PC-9 (cell line): ENCODE measurements at regions not wholly inside any gene's neighbourhood (a gene's known extent, or its start where the extent isn't known, plus 50 kb on each side); places are given as distances from the start of the nearest gene placed in this dataset.

Experiments
- BruUV-seq: library from RNA; stranded (reverse); fragments of 400-500 nt; replicated peaks from 2 replicates; lab custom pipeline; 2021; lab: Mats Ljungman, UMichigan
- CTCF ChIA-PET: fragments of 300-600 bp; sonication (Branson Sonifier 250); formaldehyde crosslinking; loops from one replicate; lab custom pipeline; 2022; ENCODE audit warnings: antibody characterized with exemption; lab: Charles Lee
- POLR2A ChIA-PET: fragments of 300-600 bp; sonication (Branson Sonifier 250); formaldehyde crosslinking; loops from one replicate; lab custom pipeline; 2022; ENCODE audit warnings: antibody characterized with exemption; ENCODE audit not compliant: unreplicated experiment; lab: Charles Lee
- DNase-seq, 2 experiments: peaks; one replicate each; pipeline versions ENCODE4 v3.0.0 to v3.0.0-alpha.2; 2015 to 2022; ENCODE audit warnings: mixed read lengths in 1 of 2
- H2AFZ ChIP-seq: fragments of 200-600 bp; sonication (generic); 2 replicates; pipeline ENCODE4 v1.8.1; 2017; ENCODE audit warnings: antibody characterized with exemption
- H3F3A ChIP-seq: fragments of 200-600 bp; sonication (generic); 2 replicates; pipeline ENCODE4 v1.8.1; 2017; ENCODE audit warnings: antibody characterized with exemption, mild to moderate bottlenecking, low read depth; ENCODE audit not compliant: insufficient read depth
- H3K27ac ChIP-seq: fragments of 200-600 bp; sonication (generic); 2 replicates; pipeline ENCODE4 v1.6.1; 2016; ENCODE audit warnings: mixed run types
- H3K27me3 ChIP-seq: fragments of 200-600 bp; sonication (generic); 2 replicates; pipeline ENCODE4 v1.6.1; 2016; ENCODE audit warnings: low read depth, mixed run types; ENCODE audit not compliant: insufficient read depth
- H3K36me3 ChIP-seq: fragments of 200-600 bp; sonication (generic); 2 replicates; pipeline ENCODE4 v1.6.1; 2016; ENCODE audit warnings: low read depth, mixed run types
- H3K4me1 ChIP-seq: fragments of 200-600 bp; sonication (generic); replicated peaks from 2 replicates; pipeline ENCODE4 v1.6.1; 2016; ENCODE audit warnings: mixed run types; ENCODE audit not compliant: insufficient read depth
- H3K4me2 ChIP-seq: fragments of 200-600 bp; sonication (generic); 2 replicates; pipeline ENCODE4 v1.6.1; 2017; ENCODE audit warnings: mixed run types
- H3K4me3 ChIP-seq: fragments of 200-600 bp; sonication (generic); 2 replicates; pipeline ENCODE4 v1.6.1; 2016; ENCODE audit warnings: mixed run types
- H3K79me2 ChIP-seq: fragments of 200-600 bp; sonication (generic); 2 replicates; pipeline ENCODE4 v1.6.1; 2017; ENCODE audit warnings: low read depth, mixed run types
- H3K9me2 ChIP-seq: fragments of 200-600 bp; sonication (generic); 2 replicates; pipeline ENCODE4 v1.8.1; 2017; ENCODE audit warnings: mild to moderate bottlenecking; ENCODE audit not compliant: insufficient read depth
- H3K9me3 ChIP-seq: fragments of 200-600 bp; sonication (generic); 2 replicates; pipeline ENCODE4 v1.8.1; 2016; ENCODE audit warnings: low read depth; ENCODE audit not compliant: insufficient read depth
- H4K20me1 ChIP-seq: fragments of 200-600 bp; sonication (generic); 2 replicates; pipeline ENCODE4 v1.8.1; 2017; ENCODE audit not compliant: insufficient read depth
- EZH2 ChIP-seq: fragments of 200-600 bp; sonication (generic); IDR thresholded peaks from 2 replicates; pipeline ENCODE4 v1.8.0; 2017; ENCODE audit warnings: antibody characterized with exemption, low read depth
- intact Hi-C: fragments of 100-400 bp; cut with micrococcal nuclease; formaldehyde crosslinking; loops from one replicate; pipeline ENCODE4 v1.10.0; 2022; ENCODE audit not compliant: unreplicated experiment
- TF ChIP-seq, protein P1 (sequence below): fragments of 200-600 bp; sonication (generic); conservative IDR thresholded peaks from 2 replicates; pipeline ENCODE4 v1.6.1; 2017; ENCODE audit warnings: mixed run types, antibody characterized with exemption, mild to moderate bottlenecking, moderate library complexity

DNA sequence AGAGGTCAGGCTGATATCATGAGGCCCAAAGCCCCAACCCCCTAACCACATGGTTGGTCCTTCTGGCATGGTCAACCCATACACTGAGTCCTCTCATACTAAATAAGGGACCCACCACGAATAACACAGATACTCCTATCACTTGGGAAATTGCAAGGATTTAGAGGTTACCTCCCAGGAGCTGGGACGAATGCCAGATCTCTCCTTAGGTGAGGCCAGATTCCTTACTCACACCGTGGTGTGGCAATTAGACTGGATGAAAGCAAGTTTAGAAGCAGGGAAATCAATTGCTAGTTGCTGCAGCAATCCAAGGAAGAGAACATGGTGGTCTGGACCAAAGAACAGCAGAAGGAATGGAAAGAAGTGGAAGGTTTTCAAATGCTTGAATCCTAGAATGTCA, 60.1 kb downstream of the IER5 start:
- Histone ChIP-seq H3K27me3 (no peaks in the 10 kb centered on the region), H3K4me1 (0 out of 2 replicates have a peak, but pooled peaks cover 8% of the 10 kb centered on the region), H3K9me2 (no peaks in the 10 kb centered on the region), H3K4me3 (no peak overlapping the region), H3K27ac (no peak overlapping the region), H3K79me2 (no peaks in the 10 kb centered on the region), H3K9me3 (no peaks in the 10 kb centered on the region), H3K4me2 (0 out of 2 replicates have a peak overlapping the region, but pooled peaks have one; percentile 18), H3K36me3 (no peaks in the 10 kb centered on the region), H4K20me1 (no peaks in the 10 kb centered on the region), H2AFZ (no peak overlapping the region), H3F3A (0 out of 2 replicates have a peak, but pooled peaks cover 5% of the 10 kb centered on the region)
- intact Hi-C loops, result no loop called here
- POLR2A ChIA-PET, result no interaction called here
- peak in 1 of 2 experiments; percentile 51 for DNase-seq
- no TSS peak for BruUV-seq
- CTCF ChIA-PET, result no interaction called here
- no peak for TF ChIP-seq EZH2
- TF ChIP-seq, protein P1, sequence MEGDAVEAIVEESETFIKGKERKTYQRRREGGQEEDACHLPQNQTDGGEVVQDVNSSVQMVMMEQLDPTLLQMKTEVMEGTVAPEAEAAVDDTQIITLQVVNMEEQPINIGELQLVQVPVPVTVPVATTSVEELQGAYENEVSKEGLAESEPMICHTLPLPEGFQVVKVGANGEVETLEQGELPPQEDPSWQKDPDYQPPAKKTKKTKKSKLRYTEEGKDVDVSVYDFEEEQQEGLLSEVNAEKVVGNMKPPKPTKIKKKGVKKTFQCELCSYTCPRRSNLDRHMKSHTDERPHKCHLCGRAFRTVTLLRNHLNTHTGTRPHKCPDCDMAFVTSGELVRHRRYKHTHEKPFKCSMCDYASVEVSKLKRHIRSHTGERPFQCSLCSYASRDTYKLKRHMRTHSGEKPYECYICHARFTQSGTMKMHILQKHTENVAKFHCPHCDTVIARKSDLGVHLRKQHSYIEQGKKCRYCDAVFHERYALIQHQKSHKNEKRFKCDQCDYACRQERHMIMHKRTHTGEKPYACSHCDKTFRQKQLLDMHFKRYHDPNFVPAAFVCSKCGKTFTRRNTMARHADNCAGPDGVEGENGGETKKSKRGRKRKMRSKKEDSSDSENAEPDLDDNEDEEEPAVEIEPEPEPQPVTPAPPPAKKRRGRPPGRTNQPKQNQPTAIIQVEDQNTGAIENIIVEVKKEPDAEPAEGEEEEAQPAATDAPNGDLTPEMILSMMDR, result no peak

DNA sequence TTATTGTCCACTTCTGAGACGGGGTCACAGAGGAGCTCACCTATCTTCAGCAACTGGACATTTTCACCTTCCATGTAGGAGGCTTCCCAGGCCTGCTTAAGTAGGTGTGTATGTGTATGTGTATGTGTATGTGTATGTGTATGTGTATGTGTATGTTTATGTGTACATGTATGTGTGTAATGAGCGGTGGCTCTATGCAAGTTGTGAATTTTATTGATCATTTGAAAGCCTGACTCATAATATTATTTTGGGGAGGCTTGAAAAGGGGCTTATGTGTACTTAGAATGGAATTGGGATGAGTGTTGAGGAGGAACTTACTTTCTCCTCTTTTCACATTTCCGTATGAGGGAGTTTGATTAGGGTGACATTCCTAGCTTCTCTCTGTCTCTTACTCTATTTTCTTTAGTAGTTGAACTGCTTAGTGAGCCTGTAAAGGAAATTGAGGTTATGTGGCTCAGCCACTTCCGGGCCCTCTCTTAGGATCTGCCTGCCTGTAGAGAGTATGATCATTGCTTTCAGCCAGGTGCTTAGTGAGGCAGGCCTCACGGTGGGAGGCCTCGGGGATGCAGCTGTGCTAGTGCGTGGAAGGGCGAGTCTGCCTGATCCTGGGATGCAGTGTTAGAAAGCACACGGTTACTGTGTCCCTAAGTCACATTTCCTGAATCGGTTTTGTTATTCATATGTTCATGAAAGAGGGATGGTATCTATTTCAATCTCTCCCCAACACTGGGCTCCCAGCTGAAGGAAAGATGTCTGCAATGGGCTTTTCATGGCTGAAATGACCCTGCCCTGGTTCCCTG, 61.0 kb downstream of the IER5 start:
- H3K9me3 ChIP-seq, result no peaks in the 10 kb centered on the region
- ChIA-PET POLR2A (interaction anchor here (0.6 kb wide), 1 partner anchor 72 kb away, joined by 6 read pairs; no protein-coding TSS in a partner anchor), CTCF (no interaction called here)
- no peak overlapping the region for H3K4me2 ChIP-seq
- H3K27me3 ChIP-seq, result no peaks in the 10 kb centered on the region
- no peaks in the 10 kb centered on the region for H3K9me2 ChIP-seq
- 0 out of 2 replicates have a peak, but pooled peaks cover 5% of the 10 kb centered on the region for H3F3A ChIP-seq
- H3K4me3 ChIP-seq, result no peak overlapping the region
- no peaks in the 10 kb centered on the region for H4K20me1 ChIP-seq
- H3K79me2 ChIP-seq, result no peaks in the 10 kb centered on the region
- no TSS peak for BruUV-seq
- 0 out of 2 replicates have a peak, but pooled peaks cover 8% of the 10 kb centered on the region for H3K4me1 ChIP-seq
- H3K36me3 ChIP-seq, result no peaks in the 10 kb centered on the region
- no peak overlapping the region for H3K27ac ChIP-seq
- no peak for TF ChIP-seq EZH2
- TF ChIP-seq, protein P1, result no peak
- DNase-seq, result no peak
- H2AFZ ChIP-seq, result no peak overlapping the region
- intact Hi-C loops, result no loop called here

DNA sequence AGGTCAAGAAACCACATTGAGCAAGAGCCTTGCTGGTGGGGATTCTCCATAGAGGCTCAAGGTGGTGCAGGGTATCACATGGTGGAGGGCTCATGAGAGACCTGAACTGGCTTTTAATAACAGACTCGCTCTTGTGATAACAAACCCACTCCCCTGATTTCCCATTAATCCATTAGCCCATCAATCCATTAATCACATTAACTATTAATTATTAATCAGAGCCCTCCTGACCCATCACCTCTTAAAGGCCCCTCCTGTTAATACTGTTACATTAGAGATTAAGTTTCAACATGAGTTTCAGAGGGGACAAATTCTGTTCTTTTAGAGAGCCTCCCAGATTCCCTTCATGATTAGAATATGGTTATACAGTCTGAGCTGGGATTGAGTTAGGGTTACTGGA, 61.8 kb downstream of the IER5 start:
- Histone ChIP-seq H4K20me1 (no peaks in the 10 kb centered on the region), H3K9me3 (no peaks in the 10 kb centered on the region), H3K79me2 (no peaks in the 10 kb centered on the region), H3K27ac (no peak overlapping the region), H3K4me3 (no peak overlapping the region), H3K36me3 (no peaks in the 10 kb centered on the region), H3F3A (0 out of 2 replicates have a peak, but pooled peaks cover 5% of the 10 kb centered on the region), H3K27me3 (no peaks in the 10 kb centered on the region), H2AFZ (no peak overlapping the region), H3K9me2 (no peaks in the 10 kb centered on the region), H3K4me1 (0 out of 2 replicates have a peak, but pooled peaks cover 8% of the 10 kb centered on the region), H3K4me2 (no peak overlapping the region)
- ChIA-PET CTCF (no interaction called here), POLR2A (interaction anchor here (0.6 kb wide), 1 partner anchor 72 kb away, joined by 6 read pairs; no protein-coding TSS in a partner anchor)
- no TSS peak for BruUV-seq
- intact Hi-C loops, result no loop called here
- no peak for DNase-seq
- no peak for TF ChIP-seq EZH2
- TF ChIP-seq, protein P1, result no peak
